ENCODE measurements at regions not wholly inside any gene's neighbourhood (a gene's known extent, or its start where the extent isn't known, plus 50 kb on each side); places are given as distances from the start of the nearest gene placed in this dataset.

DNA sequence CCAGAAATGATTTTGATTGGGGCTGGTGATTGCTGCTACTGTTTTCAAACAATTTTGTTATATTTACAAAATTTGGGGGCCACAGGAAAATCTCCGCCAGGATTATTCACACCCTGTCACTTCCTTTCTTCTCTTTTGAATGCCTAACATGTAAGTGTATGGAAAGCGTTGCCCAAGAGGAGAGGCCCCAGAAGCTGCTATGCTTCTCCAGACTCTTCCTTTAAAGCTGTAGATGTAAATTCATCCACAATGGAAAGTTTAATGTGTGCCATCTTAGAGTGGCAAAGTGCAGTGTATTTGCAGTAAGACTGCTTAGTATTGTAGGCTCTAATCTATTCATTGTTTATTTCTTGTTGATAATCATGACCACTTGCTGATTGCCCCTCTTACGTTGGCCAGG lies 136.7 kb upstream of the LRIG3 start:
- TF ChIP-seq, protein P1, sequence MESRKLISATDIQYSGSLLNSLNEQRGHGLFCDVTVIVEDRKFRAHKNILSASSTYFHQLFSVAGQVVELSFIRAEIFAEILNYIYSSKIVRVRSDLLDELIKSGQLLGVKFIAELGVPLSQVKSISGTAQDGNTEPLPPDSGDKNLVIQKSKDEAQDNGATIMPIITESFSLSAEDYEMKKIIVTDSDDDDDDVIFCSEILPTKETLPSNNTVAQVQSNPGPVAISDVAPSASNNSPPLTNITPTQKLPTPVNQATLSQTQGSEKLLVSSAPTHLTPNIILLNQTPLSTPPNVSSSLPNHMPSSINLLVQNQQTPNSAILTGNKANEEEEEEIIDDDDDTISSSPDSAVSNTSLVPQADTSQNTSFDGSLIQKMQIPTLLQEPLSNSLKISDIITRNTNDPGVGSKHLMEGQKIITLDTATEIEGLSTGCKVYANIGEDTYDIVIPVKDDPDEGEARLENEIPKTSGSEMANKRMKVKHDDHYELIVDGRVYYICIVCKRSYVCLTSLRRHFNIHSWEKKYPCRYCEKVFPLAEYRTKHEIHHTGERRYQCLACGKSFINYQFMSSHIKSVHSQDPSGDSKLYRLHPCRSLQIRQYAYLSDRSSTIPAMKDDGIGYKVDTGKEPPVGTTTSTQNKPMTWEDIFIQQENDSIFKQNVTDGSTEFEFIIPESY (CRISPR knock-in tag; IDR thresholded peaks at IDR 0.05): no peak
- no peak for TF ChIP-seq POLR2AphosphoS5 (IDR thresholded peaks at IDR 0.05; ENCODE audit: low read depth, low read length)
- no peak for TF ChIP-seq PHF5A (CRISPR knock-in tag; IDR thresholded peaks at IDR 0.05; ENCODE audit: low read depth, unreplicated experiment)
- no peak for TF ChIP-seq NRL (CRISPR knock-in tag; IDR thresholded peaks at IDR 0.05; ENCODE audit: borderline replicate concordance)
- TF ChIP-seq, protein P2, sequence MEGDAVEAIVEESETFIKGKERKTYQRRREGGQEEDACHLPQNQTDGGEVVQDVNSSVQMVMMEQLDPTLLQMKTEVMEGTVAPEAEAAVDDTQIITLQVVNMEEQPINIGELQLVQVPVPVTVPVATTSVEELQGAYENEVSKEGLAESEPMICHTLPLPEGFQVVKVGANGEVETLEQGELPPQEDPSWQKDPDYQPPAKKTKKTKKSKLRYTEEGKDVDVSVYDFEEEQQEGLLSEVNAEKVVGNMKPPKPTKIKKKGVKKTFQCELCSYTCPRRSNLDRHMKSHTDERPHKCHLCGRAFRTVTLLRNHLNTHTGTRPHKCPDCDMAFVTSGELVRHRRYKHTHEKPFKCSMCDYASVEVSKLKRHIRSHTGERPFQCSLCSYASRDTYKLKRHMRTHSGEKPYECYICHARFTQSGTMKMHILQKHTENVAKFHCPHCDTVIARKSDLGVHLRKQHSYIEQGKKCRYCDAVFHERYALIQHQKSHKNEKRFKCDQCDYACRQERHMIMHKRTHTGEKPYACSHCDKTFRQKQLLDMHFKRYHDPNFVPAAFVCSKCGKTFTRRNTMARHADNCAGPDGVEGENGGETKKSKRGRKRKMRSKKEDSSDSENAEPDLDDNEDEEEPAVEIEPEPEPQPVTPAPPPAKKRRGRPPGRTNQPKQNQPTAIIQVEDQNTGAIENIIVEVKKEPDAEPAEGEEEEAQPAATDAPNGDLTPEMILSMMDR (CRISPR knock-in tag; IDR thresholded peaks at IDR 0.05): no peak
- TF ChIP-seq RNF2 (conservative IDR thresholded peaks at IDR 0.05; ENCODE audit: low read depth): no peak

Measured in HepG2 (cell line).